CD4-positive, alpha-beta T cell treated with Interleukin-4 for 1 hour (primary cell): ENCODE measurements at regions not wholly inside any gene's neighbourhood (a gene's known extent, or its start where the extent isn't known, plus 50 kb on each side); places are given as distances from the start of the nearest gene placed in this dataset.
"Not testable (repeated sequence)": the region's sequence is repeated elsewhere in the genome, so short reads cannot be mapped to it uniquely, and the experiment has no call there.

Experiments
- DNase-seq, 2 donors: peaks; one replicate each; pipeline ENCODE4 v3.0.0-alpha.2; 2020 to 2022

DNA sequence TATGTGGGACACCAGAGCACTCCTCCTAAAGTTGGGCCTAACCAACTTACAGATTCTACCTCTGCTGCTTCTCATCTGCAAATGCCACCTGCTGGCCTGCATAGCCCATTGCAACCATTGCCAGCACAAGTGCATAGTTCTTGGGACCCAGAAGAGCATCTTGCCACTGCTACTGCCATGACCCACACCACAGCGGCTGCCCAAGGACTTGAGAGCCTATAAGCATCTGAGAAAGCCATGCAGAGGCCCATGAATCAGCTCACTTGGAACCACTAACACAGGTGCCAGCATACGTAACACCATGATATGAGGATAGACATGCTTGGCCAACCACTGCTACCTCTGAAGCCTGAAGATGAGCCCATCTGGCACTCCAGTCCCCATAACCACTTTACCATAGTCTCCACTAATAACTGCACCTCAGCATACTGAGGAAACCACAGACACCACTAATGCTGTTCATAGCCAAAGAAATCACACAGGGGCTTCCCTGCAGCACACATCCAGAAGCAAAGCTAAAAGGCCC lies 258.1 kb upstream of the AGTR2 start:
- no peak for DNase-seq

DNA sequence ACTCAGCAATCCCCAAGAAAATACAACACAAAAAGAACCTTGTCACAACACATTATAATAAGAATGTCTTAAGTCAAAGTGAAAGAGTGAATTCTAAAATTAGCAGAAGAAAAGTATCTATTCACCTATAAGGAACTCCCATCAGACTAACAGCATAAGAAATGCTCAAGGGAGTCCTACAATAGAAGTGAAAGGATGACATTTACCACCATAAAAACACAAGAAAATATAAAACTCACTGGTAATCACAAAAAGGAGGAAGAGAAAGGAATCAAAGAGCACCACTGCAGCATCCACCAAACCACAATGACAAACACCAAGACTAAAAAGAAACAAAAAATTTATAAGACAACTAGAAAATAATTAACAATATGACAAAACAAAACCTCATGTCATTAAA lies 257.0 kb upstream of the AGTR2 start:
- no peak for DNase-seq

DNA sequence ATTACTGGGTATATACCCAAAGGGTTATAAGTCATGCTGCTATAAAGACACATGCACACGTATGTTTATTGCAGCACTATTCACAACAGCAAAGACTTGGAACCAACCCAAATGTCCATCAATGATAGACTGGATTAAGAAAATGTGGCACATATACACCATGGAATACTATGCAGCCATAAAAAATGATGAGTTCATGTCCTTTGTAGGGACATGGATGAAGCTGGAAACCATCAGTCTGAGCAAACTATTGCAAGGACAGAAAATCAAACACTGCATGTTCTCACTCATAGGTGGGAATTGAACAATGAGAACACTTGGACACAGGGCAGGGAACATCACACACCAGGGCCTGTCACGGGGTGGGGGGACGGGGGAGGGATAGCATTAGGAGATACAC lies 254.9 kb upstream of the AGTR2 start:
- not testable (repeated sequence) for DNase-seq

DNA sequence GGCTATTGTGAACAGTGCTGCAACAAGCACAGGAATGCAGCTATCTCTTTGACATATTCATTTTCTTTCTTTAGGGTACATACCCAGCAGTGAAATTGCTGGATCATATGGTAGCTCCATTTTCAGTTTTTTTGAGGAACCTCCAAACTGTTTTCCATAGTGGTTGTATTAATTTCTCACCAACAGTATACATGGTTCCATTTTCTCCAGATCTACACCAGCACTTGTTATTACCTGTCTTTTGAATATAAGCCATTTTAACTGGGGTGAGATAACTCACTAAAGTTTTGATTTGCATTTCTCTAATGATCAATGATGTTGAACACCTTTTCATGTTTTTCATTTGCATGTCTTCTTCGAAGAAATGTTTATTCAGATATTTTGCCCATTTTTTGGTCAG lies 241.1 kb upstream of the AGTR2 start:
- no peak for DNase-seq

DNA sequence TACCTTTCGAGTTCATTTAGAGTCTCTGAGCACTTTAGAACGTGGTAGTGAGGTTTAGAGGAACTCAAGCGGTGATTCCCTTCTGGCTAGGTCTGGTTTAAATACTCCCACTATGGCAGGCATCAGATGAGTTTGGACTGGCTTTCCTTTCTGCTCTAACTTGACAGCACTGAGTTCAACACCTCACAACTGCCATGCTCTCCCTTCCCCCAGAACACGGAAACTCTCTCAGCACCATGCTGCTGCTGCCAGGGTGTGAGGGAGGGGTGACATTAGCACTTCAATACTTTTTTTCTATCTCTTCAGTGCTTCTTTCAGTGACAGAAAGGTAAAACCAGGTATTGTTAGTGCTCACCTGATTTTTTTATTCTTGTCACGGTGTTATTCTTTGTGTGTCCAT lies 234.5 kb upstream of the AGTR2 start:
- no peak for DNase-seq

DNA sequence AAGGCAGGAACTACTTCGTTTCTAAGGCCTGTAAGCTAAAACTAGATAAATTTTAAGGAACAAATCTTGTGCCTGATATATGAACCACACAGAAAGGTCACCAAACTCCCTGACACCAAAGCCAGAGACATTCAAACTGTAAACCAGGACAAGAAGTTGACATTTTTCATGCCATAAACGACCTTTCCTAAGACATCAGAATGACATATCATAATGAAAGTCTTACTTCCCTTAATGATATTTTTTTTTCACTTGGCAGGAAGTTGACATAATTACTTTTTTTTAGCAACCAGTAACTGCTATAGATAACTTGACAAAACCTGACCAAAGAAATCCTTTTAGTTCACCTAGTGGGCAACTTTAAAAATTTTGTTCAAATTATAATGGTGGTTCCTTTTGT lies 231.5 kb upstream of the AGTR2 start:
- no peak for DNase-seq

DNA sequence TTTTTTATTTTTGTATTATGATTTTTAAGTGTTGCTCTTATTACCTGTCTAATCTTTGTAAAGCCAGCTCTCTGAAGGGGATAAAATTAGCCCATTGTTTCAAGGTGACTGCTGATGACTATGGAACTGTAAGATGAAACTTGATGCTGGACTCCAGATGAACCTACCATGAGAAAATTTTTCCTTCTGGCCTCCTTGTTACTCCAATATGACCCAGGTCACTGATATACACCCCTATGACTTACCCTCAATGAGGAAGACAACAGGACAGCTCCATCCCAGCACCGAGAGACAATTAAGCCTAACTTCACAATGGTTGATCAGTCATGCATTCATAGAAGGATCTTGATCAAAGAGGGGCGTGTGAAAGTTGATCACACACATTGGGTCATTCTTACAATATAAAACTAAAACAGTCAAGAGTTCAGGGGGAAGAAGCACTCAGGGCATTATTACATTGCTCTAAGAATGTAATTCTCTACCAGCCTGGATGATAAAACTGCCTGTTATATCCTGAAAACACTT lies 230.8 kb upstream of the AGTR2 start:
- no peak for DNase-seq

DNA sequence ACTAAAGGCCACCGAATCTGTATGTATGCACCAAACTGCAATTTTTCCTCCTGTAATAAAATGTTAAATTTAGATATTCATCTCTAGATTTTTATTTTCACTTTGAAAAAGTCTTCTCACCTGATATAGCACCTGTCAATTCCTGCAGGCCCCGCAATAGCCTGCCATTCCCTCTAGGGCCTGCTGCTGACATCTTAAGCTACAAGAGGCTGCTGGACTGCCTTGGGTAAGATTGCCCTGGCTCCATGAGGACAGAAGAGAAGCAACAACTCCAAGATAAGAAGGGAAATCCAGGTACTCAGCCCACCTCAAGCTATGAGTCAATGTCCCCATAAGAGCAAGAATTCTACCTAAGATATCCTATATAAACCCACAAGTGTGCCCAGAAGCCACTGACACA lies 230.2 kb upstream of the AGTR2 start:
- DNase-seq = no peak

DNA sequence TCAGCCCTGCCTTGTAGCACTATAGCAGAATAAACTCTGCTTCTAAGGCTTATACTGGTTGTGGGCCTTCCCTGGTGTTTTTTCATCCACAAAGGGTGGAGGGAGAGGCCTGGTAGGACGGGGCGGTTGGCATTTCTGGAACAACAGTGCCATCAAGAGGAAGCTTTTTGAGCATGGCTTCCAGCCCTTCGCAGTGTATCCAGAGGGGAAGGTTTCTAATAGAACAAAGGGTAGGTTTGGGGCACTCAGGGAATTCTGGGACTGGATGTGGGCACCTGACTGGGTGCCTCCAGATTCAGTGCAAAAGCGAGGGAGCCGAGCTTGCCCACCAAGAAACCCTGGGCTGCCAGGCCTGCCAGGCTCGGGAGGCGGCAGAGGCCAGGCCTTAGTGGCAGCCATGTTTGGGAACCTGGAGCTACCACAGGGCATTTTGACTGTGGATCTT lies 229.6 kb upstream of the AGTR2 start:
- peak; percentile 12 to 77 for DNase-seq

DNA sequence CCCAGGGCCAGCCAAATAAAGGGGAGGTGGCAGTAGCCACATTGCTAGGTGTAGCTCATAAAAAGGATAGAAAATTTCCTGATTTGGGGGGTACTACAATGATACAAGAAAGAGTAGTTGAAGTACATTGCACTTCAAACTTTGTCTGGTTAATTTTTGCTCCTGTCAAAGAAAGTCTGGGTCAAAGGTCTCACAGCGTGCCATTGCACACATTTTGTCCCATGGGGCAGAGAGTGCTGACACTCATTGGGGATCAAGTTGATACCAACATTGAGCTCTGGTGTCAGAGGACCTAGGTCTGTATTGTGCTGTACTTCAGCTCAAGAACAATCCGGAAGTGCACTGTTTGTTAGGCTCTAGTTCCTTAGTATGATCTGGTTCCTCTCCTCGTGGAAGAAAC lies 229.2 kb upstream of the AGTR2 start:
- no peak for DNase-seq

DNA sequence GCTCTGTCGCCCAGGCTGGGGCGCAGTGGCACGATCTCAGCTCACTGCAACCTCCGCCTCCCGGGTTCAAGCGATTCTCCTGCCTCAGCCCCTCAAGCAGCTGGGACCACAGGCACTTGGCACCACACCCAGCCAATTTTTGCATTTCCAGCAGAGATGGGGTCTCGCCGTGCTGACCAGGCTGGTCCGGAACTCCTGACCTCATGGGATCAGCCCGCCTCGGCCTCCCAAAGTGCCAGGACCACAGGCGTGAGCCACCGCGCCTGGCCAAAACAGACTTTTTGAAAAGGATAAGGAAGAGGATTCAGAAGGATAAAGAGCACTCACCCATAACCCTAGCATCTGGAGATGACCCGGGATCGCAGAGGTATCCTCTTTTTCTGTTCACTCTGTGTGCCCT lies 224.5 kb upstream of the AGTR2 start:
- no peak for DNase-seq

DNA sequence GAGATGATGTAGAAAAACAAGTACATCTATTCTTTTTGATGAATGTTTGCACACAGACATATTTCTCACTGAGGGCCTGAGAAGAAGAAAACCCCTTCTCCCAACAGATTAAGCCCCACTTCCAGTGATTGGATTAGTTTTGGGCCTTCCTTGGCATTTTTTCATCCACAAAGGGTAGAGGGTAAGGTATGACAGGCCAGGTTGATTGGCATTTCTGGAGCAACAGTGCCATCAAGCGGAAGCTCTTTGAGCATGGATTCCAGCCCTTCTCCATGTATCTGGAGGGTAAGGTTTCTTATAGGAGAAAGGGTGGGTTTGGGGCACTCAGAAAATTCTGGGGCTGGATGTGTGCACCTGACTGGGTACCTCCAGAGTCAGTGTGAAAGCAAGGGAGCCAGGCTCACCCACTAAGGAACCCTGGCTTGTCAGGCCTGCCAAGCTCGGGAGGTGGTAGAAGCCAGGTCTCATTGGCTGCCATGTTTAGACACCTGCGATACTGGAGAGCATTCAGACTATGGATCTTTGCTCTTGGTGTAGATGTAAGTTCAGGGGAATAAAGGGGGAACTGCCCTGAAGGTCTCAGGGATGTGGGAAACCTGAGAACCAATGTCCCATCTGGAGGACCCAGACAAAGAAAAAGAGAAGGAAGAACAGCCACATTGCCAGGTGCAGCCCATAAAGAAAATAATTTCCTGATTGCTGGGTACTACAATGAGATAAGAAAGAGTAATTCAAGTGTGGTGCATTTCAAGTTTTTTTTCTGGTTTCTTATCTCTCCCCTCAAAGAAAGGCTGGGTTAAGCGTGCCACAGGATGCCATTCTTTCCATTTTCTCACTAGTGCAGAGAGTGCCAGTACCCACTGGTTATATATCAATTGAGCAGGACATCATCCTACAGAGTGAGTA lies 222.3 kb upstream of the AGTR2 start:
- no peak for DNase-seq

DNA sequence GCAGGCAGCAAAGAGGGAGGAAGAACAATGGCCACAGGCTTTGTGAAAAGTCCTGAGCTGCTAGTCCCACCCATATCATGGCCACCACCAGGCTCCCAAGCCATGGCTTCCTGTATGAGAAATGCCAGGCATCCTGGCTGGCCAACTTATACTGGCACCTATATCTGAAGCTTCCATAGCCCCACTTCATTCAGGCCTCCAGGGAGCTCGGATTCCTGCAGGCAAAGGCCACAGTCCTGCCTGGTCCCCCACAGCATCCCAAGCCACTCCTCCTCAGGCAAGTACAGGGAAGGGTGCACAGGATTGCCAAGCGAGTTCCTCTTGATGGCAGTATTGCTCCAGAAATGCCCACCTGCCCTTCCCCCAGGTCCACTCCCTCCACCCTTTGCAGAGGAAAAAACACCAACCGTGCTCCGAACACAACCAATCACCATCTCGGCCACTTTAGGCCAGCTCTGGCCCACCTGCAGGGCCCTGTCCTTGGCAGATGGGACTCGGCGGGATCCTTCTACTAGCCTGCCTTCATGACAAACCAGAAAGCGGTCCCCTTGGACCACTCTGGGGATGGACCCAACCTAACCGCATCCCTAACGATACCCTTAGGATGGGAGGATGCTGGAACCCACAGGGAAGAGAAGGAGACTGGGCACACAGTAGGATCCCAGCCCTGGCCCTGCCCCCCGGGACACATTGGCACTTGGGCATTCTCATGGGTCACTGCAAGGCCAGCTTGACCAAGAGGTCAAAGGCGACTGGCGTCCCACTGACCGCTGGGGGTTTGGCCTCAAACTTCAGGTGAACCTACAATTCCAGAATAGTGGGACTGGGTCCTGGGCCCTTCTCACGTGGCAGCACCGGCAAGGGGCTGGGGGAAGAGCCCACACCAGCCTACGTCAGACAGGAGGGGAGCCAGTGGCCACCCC lies 220.4 kb upstream of the AGTR2 start:
- peak in 1 of 2 donors; percentile 18 for DNase-seq

DNA sequence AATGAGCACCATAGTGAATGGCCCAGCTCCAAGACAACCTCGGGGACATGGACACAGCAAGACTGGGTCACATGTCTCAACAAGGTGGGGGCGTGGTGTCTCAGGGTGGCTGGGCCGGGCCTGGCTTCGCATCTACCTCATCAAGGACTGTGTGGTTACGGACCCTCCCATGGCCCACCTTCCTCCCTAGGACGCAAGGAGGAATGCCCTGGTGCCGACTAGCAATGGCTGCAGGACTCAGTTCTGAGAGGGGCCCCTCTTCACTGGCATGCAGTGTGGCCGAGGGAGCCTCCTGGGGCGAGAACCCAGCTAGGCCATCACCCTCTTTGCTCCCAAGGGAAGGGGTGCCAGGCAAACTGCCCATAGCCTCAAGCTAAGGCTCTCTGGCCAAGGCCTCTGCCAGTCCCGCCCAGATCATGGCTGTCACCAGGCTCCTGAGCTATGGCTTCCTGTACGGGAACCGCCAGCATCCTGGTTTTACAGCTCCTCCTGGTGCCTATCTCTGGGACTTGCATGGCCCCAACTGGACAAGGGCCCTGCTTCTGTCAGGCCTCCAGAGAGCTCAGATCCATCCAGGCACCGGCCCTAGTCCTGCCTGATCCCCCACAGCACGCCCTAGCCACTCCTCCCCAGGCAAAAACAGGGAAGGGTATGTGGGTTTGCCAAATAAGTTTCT lies 218.0 kb upstream of the AGTR2 start:
- no peak for DNase-seq

DNA sequence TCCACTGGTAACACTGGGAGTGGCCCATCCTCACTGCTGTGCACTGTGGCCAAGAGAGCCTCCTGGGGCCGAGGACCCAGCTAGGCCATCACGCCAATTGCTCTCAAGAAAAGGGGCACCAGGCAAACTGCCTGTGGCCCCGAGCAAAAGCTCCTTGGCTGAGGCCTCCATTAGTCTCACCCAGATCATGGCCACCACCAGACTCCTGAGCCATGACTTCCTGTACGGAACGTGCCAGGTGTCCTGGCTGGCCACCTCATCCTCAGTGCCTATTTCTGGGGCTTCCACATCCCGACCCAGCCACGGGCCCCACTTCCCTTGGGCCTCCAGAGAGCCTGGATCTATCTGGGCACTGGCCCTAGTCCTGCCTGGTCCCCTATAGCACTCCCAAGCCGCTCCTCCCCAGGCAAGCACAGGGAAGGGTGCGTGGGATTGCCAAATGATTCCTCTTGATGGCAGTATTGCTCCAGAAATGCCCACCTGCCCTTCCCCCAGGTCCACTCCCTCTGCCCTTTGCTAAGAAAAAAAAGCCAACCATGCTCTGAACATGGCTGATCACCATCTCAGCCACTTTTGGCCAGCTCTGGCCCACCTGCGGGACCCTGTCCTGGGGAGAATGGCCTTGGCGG lies 212.6 kb upstream of the AGTR2 start:
- DNase-seq = no peak

DNA sequence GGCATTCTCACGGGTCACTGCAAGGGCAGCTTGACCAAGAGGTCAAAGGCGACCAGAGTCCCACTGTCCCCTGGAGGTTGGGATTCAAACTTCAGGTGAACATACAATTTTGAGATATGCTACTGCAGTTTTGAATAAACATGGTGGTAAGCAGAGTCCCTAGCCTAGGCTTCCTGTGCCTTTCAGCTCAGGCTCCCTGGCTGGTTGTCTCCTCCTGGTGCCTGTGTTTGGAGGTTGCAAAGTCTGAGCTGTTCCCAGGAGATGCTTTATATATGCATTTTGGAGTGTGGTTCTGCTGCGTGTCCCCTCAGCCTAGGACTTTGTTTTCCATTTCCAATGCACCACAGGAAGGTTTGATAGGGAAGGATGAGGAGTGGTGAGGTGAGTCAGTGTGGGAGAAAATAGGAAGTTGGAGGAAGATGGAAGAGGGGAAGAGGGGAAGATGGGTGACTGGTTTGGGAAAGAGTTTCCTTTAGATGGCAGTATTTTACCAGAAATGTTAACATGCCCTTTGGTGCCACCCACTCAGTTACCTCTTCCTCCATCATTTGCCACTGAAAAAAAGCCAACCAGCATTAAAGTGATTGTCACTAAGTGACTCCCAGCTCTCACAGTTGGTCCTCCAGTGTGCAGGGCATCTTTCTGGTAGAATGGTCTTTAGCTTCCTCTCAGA lies 211.7 kb upstream of the AGTR2 start:
- DNase-seq = no peak

DNA sequence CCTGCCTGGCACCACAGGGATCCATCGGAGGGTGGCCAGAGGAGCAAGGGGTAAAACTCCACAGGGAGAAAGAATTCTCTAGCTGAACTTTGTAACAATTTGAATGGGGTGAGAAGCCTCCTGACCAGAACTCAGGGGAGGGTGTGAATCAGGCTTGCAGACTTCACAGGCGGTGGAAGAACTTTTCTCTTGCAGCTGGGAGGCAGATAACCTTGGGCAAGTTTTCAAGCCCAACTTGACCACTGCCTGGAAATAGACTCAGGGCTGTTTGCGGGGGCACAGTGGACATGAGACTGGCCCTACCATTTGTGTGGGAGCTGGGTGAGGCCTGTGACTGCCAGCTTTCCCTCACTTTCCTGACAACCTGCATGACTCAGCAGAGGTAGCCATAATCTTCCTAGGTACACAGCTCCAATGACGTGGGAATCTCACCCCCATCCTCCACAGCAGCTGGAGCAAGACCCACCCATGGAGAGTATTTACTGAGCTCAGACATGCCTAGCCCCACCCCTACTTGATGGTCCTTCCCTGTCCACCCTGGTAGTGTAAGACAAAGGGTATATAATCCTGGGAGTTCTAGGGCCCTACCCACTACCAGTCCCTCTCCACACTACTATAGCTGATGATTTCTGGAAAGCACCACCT lies 210.0 kb upstream of the AGTR2 start:
- no peak for DNase-seq

DNA sequence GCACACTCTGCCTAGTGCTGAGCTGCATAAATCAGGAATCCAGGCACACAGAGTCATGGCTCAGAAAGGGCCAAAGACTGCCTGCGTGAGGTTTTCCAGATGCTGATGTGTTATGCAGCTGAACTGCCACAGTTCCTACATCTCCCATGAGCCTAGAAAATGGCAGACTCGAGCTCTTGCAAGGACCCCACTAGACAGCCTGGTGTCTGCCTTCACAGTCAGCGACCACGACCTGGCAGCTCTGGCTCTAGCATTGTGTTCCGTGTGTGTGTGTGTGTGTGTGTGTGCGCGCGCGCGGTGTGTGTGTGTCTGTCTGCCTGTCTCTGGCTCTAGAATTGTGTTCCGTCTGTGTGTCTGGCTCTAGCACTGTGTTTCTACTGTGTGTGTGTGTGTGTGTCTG lies 203.6 kb upstream of the AGTR2 start:
- DNase-seq = no peak

DNA sequence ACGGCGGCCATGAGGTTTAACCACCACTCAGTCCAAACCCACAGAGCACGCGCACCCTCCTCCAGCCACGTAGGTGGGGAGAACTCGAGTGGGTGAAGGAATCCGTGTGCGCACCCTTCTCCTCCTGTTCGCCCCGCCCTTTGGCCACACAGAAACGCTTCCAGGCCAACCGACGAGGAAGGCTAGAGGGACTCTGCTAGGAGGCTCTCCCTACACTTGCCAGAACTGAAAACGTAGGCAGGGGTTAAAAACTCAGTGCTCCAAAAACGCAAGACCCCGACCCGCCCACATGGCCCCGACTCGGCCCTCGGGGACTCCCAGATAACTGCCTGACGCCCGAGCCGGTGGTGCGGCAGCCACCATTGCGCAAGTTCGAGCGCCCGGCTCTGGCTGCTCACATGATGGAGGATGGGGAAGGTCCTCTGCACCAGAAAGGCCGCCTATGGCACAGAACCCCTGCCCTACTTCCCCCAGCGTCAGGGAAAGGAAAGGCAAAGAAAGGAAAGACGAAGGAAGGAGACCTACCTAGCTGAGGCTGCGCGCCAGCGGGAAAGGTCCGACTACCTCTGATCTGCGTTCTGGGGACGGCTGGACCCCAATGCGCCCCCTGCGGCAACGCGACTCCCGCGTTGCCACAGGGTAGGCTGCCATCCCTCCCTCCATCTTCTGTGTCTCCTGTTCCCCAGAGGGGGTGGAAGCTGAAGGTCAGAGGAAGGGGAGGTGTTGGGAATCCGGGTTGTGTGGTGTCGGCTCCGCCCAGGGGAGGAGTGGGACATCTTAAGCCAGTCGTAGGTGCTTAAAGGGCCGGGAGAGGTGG lies 201.9 kb upstream of the AGTR2 start:
- no peak for DNase-seq

DNA sequence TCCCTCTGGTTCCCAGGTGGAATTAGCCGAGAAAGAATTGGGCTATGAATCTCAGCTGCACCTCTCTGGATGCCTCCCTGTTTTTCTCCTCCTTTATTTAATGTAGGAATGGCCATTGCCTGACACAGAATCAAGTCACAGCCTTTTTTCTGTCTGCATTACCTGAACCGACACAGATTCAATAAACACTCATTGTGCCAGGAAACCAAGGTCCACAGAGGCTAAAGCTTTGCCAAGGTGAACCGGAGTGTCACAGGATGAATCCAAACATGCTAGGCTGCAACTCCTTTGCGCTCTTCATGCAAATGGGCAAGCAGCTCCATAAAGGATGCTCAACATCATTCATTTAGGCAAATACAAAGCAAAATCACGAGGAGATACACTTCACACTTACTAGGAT lies 199.8 kb upstream of the AGTR2 start:
- no peak for DNase-seq
